ENCODE measurements at regions not wholly inside any gene's neighbourhood (a gene's known extent, or its start where the extent isn't known, plus 50 kb on each side); places are given as distances from the start of the nearest gene placed in this dataset.

DNA sequence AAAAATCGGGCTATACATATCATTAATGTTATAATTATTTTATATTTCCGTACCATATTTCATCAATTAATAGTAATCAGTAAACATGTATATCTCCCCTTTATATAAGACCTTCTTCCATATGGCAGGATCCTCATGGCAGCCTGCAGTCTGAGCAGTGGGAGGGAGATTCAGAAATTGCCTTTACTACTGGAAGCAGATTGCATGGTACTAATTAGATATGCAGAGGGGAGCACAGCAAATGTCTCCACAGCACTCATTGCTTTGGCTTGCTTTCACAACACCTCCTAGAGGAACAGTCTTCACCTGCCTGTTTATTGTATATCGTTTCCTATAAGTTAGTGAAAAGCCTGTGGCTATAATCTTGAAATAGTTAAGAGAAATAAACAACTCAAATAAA is 585.8 kb upstream of the GOT2 start:
- H3K27ac ChIP-seq: no peak overlapping the region
- H3K27me3 ChIP-seq: no peaks in the 10 kb centered on the region
- no peaks in the 10 kb centered on the region for H3K9me3 ChIP-seq
- intact Hi-C loops (cut with DNase I; ENCODE audit: low total_unique reads): no loop called here
- no peak for DNase-seq
- no peaks in the 10 kb centered on the region for H3K4me1 ChIP-seq
- no peak overlapping the region for H3K4me3 ChIP-seq
- TF ChIP-seq POLR2A (IDR thresholded peaks at IDR 0.05): no peak
- TF ChIP-seq, protein P1, sequence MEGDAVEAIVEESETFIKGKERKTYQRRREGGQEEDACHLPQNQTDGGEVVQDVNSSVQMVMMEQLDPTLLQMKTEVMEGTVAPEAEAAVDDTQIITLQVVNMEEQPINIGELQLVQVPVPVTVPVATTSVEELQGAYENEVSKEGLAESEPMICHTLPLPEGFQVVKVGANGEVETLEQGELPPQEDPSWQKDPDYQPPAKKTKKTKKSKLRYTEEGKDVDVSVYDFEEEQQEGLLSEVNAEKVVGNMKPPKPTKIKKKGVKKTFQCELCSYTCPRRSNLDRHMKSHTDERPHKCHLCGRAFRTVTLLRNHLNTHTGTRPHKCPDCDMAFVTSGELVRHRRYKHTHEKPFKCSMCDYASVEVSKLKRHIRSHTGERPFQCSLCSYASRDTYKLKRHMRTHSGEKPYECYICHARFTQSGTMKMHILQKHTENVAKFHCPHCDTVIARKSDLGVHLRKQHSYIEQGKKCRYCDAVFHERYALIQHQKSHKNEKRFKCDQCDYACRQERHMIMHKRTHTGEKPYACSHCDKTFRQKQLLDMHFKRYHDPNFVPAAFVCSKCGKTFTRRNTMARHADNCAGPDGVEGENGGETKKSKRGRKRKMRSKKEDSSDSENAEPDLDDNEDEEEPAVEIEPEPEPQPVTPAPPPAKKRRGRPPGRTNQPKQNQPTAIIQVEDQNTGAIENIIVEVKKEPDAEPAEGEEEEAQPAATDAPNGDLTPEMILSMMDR (IDR thresholded peaks at IDR 0.05): no peak
- H3K36me3 ChIP-seq: no peaks in the 10 kb centered on the region

DNA sequence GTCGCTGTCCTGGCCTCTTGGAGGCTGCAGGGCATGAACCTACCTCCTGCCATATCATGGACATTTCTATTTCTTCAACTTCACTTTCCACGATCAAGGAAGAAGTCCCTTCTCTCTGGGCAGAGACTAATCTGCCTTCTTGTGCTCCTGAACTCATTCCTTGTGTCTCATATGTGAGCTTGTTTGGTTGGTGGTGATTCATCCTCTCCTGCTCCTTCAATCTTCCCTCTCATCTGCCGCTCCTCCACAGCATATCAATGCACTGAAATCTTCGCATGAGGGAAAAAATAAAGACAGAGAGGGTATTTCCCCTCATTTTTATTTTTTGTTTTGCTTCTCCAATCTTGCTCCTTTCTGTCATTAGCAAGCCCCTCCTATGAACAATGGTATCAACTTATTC is 571.7 kb upstream of the GOT2 start:
- no peak for TF ChIP-seq POLR2A (IDR thresholded peaks at IDR 0.05)
- TF ChIP-seq, protein P1 (IDR thresholded peaks at IDR 0.05): no peak
- Histone ChIP-seq H3K4me1 (no peaks in the 10 kb centered on the region), H3K36me3 (no peaks in the 10 kb centered on the region), H3K27ac (no peak overlapping the region), H3K9me3 (no peaks in the 10 kb centered on the region), H3K4me3 (no peak overlapping the region), H3K27me3 (no peaks in the 10 kb centered on the region)
- intact Hi-C loops (cut with DNase I; ENCODE audit: low total_unique reads): no loop called here
- no peak for DNase-seq

DNA sequence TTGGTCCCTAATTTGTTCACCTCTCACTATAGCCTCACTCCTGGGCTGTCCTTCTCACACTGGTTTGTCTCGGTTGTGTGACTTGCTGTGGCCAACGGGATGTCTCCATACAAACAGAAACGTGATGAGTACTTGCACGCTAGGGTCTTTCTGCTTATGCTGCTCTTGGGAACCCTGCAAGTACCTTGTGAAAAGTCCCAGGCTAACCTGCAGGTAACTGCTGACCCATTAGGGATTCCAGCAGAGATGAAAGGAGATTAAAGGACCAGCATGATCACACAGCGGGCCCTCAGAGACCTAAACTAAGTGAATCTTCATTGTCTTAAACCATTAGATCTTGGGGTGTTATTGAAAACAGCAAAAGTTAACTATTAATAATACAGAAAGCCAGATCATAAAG is 562.8 kb upstream of the GOT2 start:
- no peaks in the 10 kb centered on the region for H3K4me1 ChIP-seq
- intact Hi-C loops (cut with DNase I; ENCODE audit: low total_unique reads): no loop called here
- no peak for DNase-seq
- H3K27me3 ChIP-seq: no peaks in the 10 kb centered on the region
- H3K36me3 ChIP-seq: no peaks in the 10 kb centered on the region
- TF ChIP-seq POLR2A (IDR thresholded peaks at IDR 0.05): no peak
- TF ChIP-seq, protein P1 (IDR thresholded peaks at IDR 0.05): no peak
- no peaks in the 10 kb centered on the region for H3K9me3 ChIP-seq
- H3K27ac ChIP-seq: no peak overlapping the region
- H3K4me3 ChIP-seq: no peak overlapping the region

DNA sequence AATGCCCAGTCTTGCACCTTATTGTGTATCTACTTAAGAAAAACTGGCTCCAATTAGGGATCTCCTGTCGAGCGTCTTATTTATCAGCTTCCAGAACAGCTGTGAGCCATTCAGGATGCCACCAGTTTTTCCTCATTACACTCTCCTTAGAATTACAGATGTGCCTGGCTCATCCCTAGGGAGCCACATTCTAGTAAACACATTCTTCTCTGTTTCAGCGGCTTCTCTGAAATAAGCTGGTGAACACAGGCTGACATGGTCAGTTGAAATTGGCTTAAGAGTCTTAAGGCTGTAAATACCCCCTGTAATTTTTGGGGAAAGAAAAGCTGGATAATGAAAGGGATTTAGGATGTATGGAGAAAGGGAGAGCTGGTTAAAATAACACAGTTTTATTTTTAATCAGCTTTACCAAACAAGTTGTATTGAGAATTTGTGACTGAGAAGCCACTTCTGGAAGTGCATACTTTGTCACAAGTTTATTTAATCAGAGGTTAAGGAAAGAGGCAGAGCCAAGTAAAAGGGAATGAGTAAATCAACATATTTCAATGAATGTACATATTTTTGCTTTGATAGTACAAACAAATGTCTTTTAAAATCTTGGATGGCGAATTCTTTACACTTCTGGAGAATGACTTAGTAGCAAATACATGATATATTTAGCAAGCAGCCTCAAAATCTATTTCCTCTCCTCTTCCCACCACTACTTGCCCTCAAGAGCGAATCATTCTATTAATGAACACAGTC is 562.0 kb upstream of the GOT2 start:
- Histone ChIP-seq H3K27ac (no peak overlapping the region), H3K4me3 (no peak overlapping the region), H3K27me3 (no peaks in the 10 kb centered on the region), H3K4me1 (no peaks in the 10 kb centered on the region), H3K36me3 (no peaks in the 10 kb centered on the region), H3K9me3 (no peaks in the 10 kb centered on the region)
- intact Hi-C loops (cut with DNase I; ENCODE audit: low total_unique reads): no loop called here
- DNase-seq: no peak
- no peak for TF ChIP-seq POLR2A (IDR thresholded peaks at IDR 0.05)
- TF ChIP-seq, protein P1 (IDR thresholded peaks at IDR 0.05): no peak

DNA sequence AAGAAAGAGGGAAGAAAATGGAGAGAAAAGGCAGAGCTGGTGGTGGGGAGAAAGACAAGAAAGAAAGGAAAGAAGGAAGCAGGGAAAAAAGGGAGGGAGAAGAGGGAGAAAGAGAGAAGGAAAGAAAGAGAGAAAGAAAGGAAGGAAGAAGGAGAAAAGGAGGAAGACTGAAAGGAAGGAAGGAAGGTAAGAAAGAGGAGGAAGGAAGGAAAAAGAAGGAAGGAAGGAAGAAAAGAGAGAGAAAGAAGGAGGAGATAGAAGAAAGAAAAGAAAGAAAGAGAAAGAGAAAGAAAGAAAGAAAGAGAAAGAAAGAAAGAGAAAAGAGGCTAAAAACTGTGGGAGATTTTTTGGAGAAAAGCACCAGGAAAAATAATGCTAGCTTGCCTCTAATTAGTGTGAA is 561.4 kb upstream of the GOT2 start:
- intact Hi-C loops (cut with DNase I; ENCODE audit: low total_unique reads): no loop called here
- H3K4me1 ChIP-seq: no peaks in the 10 kb centered on the region
- H3K36me3 ChIP-seq: no peaks in the 10 kb centered on the region
- no peak overlapping the region for H3K27ac ChIP-seq
- no peaks in the 10 kb centered on the region for H3K27me3 ChIP-seq
- no peak overlapping the region for H3K4me3 ChIP-seq
- no peak for TF ChIP-seq POLR2A (IDR thresholded peaks at IDR 0.05)
- TF ChIP-seq, protein P1 (IDR thresholded peaks at IDR 0.05): no peak
- no peak for DNase-seq
- H3K9me3 ChIP-seq: no peaks in the 10 kb centered on the region

Data from uterus (tissue), 3 donors.